ENCODE measurements at regions not wholly inside any gene's neighbourhood (a gene's known extent, or its start where the extent isn't known, plus 50 kb on each side); places are given as distances from the start of the nearest gene placed in this dataset.

GRCh38 chr4:89570931-89571330 lies 263.3 kb upstream of the GPRIN3 start (continued):
- TF ChIP-seq NONO (IDR thresholded peaks at IDR 0.05; ENCODE audit: low read depth in 2 of 2, low read length in 1 of 2) (no peak), POLR2AphosphoS5 (IDR thresholded peaks at IDR 0.05; ENCODE audit: control insufficient read depth, insufficient read depth, low read depth, low read length) (no peak), POLR3A (IDR thresholded peaks at IDR 0.05; ENCODE audit: borderline replicate concordance, extremely low read depth, insufficient read depth, insufficient read length) (no peak)

GRCh38 chr4:89567936-89568335 lies 260.3 kb upstream of the GPRIN3 start:
- no peak overlapping the region for H3K9ac ChIP-seq (ENCODE audit: insufficient read depth in 1 of 2, low read depth in 2 of 2, low read length in 2 of 2)
- no peak overlapping the region for H3K4me3 ChIP-seq
- in situ Hi-C loops (cut with MboI): no loop called here
- H3K27me3 ChIP-seq (ENCODE audit: control insufficient read depth in 2 of 2, insufficient read depth in 2 of 2, low read length in 2 of 2): no peaks in the 10 kb centered on the region
- DNase-seq (ENCODE audit: extremely low read depth in 1 of 4, low spot score in 3 of 4) (no peak), ATAC-seq (no peak), FAIRE-seq (no peak)
- H3K9me3 ChIP-seq (replicated peaks; ENCODE audit: control insufficient read depth, insufficient read depth, low read depth, low read length): no peaks in the 10 kb centered on the region
- H4K20me1 ChIP-seq (replicated peaks; ENCODE audit: control insufficient read depth, insufficient read depth, low read length): no peaks in the 10 kb centered on the region
- no peak overlapping the region for H3K4me2 ChIP-seq (ENCODE audit: insufficient read depth, low read length)
- no peak overlapping the region for H3K27ac ChIP-seq (ENCODE audit: extremely low read depth, low read depth, low read length)
- no peaks in the 10 kb centered on the region for H3K9me1 ChIP-seq (ENCODE audit: control insufficient read depth, insufficient read depth, low read length)
- intact Hi-C loops (cut with micrococcal nuclease): no loop called here
- POLR2A ChIA-PET: no interaction called here
- CTCF ChIA-PET (ENCODE audit: low intra/inter-chr PET ratio): no interaction called here
- H3K36me3 ChIP-seq (ENCODE audit: control insufficient read depth, insufficient read depth, low read length): no peaks in the 10 kb centered on the region
- H2AFZ ChIP-seq (ENCODE audit: low read depth, low read length): no peak overlapping the region
- H3K79me2 ChIP-seq (ENCODE audit: control insufficient read depth, insufficient read depth, low read length): no peaks in the 10 kb centered on the region
- BruUV-seq (replicated peaks): no TSS peak
- no peaks in the 10 kb centered on the region for H3K4me1 ChIP-seq (replicated peaks in 1 of 2; ENCODE audit: control insufficient read depth in 2 of 2, insufficient read depth in 2 of 2, low read length in 2 of 2)
- 2% methylated on average over 6 of the region's 7 CpGs for WGBS (ENCODE audit: insufficient coverage, low coverage, missing lambda C conversion rate)
- no peak for TF ChIP-seq ADNP (tag; IDR thresholded peaks at IDR 0.05)
- no peak for TF ChIP-seq SREBF1 (IDR thresholded peaks at IDR 0.05; ENCODE audit: borderline replicate concordance, low read depth, low read length)
- no peak for TF ChIP-seq ZNF785 (CRISPR knock-in tag; IDR thresholded peaks at IDR 0.05)
- TF ChIP-seq RHOXF2B (CRISPR knock-in tag; conservative IDR thresholded peaks at IDR 0.05): no peak
- TF ChIP-seq NCOA2 (IDR thresholded peaks at IDR 0.05; ENCODE audit: partially characterized antibody in 2 of 2): no peak
- no peak for TF ChIP-seq USF2 (CRISPR knock-in tag; IDR thresholded peaks at IDR 0.05)
- no peak for TF ChIP-seq ID3 (CRISPR knock-in tag; IDR thresholded peaks at IDR 0.05)
- no peak for TF ChIP-seq ID3 (tag; IDR thresholded peaks at IDR 0.05)
- TF ChIP-seq CLOCK (CRISPR knock-in tag; IDR thresholded peaks at IDR 0.05; ENCODE audit: borderline replicate concordance): no peak
- no peak for TF ChIP-seq CBFB (CRISPR knock-in tag; IDR thresholded peaks at IDR 0.05)
- no peak for TF ChIP-seq MECOM (CRISPR knock-in tag; IDR thresholded peaks at IDR 0.05)
- TF ChIP-seq MITF (IDR thresholded peaks at IDR 0.05): no peak
- TF ChIP-seq, protein P1, sequence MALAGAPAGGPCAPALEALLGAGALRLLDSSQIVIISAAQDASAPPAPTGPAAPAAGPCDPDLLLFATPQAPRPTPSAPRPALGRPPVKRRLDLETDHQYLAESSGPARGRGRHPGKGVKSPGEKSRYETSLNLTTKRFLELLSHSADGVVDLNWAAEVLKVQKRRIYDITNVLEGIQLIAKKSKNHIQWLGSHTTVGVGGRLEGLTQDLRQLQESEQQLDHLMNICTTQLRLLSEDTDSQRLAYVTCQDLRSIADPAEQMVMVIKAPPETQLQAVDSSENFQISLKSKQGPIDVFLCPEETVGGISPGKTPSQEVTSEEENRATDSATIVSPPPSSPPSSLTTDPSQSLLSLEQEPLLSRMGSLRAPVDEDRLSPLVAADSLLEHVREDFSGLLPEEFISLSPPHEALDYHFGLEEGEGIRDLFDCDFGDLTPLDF (CRISPR knock-in tag; IDR thresholded peaks at IDR 0.05): no peak
